ENCODE measurements at regions not wholly inside any gene's neighbourhood (a gene's known extent, or its start where the extent isn't known, plus 50 kb on each side); places are given as distances from the start of the nearest gene placed in this dataset.

DNA sequence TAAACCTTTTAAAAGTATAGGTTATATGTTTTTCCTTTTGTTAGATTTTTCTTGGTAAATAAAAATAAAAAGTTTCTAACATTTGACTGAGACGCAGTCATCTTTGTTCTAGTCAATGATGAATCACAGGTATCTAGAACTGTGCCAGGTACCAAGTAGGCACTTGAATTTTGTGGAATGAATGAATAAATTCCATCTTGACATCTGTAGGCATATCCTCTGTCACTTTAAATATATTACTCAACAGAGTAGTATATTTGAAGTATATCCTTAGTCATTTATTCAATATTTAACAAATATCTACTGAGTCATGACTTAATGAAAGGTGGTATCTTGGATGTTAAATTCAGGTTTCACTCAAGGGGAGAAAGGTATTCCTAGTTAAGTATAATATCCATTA, 828.4 kb downstream of the TUSC7 start:
- TF ChIP-seq POLR2A (IDR thresholded peaks at IDR 0.05; ENCODE audit: low read length) (no peak), GATA1 (IDR thresholded peaks at IDR 0.05; ENCODE audit: low read depth, low read length) (no peak)
